GM19025 (cell line): ENCODE measurements at regions not wholly inside any gene's neighbourhood (a gene's known extent, or its start where the extent isn't known, plus 50 kb on each side); places are given as distances from the start of the nearest gene placed in this dataset.

ENCODE experiments used
- ATAC-seq: cut with Tn5 transposase; IDR thresholded peaks from one replicate; pipeline ENCODE4 v1.9.1; 2021; ENCODE audit warnings: mild to moderate bottlenecking, low read depth, moderate library complexity; ENCODE audit not compliant: unreplicated experiment

- ATAC-seq, result no peak
Observed at GRCh38 chr10:10519674-10520073, 498.0 kb upstream of the CELF2 start.

GRCh38 chr10:10520491-10521385 lies 496.9 kb upstream of the CELF2 start:
- peak; percentile 89 for ATAC-seq

- ATAC-seq, result no peak
Observed at GRCh38 chr10:10526846-10527245, 490.8 kb upstream of the CELF2 start.

GRCh38 chr10:10527861-10528562 lies 489.7 kb upstream of the CELF2 start:
- no peak for ATAC-seq

GRCh38 chr10:10528563-10528910 lies 489.1 kb upstream of the CELF2 start:
- no peak for ATAC-seq

- ATAC-seq, result no peak
Observed at GRCh38 chr10:10530313-10530712, 487.4 kb upstream of the CELF2 start.

- ATAC-seq, result no peak
Observed at GRCh38 chr10:10532236-10532635, 485.4 kb upstream of the CELF2 start.

GRCh38 chr10:10532826-10533225 lies 484.8 kb upstream of the CELF2 start:
- ATAC-seq, result no peak

GRCh38 chr10:10533437-10533836 lies 484.2 kb upstream of the CELF2 start:
- no peak for ATAC-seq

GRCh38 chr10:10538326-10538725 lies 479.3 kb upstream of the CELF2 start:
- ATAC-seq, result no peak

GRCh38 chr10:10540398-10540797 lies 477.3 kb upstream of the CELF2 start:
- no peak for ATAC-seq

GRCh38 chr10:10542477-10542876 lies 475.2 kb upstream of the CELF2 start:
- no peak for ATAC-seq

GRCh38 chr10:10544890-10545289 lies 472.8 kb upstream of the CELF2 start:
- no peak for ATAC-seq

- ATAC-seq, result no peak
Observed at GRCh38 chr10:10545771-10546170, 471.9 kb upstream of the CELF2 start.

GRCh38 chr10:10551596-10552301 lies 465.9 kb upstream of the CELF2 start:
- no peak for ATAC-seq

GRCh38 chr10:10552948-10553347 lies 464.7 kb upstream of the CELF2 start:
- ATAC-seq, result no peak

GRCh38 chr10:10564081-10564794 lies 453.4 kb upstream of the CELF2 start:
- ATAC-seq, result no peak

GRCh38 chr10:10576937-10577336 lies 440.7 kb upstream of the CELF2 start:
- ATAC-seq, result no peak

GRCh38 chr10:10579709-10580108 lies 438.0 kb upstream of the CELF2 start:
- ATAC-seq, result no peak

GRCh38 chr10:10584161-10584560 lies 433.5 kb upstream of the CELF2 start:
- no peak for ATAC-seq
